Nucleus accumbens (tissue), 56 donors: ENCODE measurements at regions not wholly inside any gene's neighbourhood (a gene's known extent, or its start where the extent isn't known, plus 50 kb on each side); places are given as distances from the start of the nearest gene placed in this dataset.
A peak's percentile ranks its signal among the peaks of the same experiment; 100 is the strongest.

Experiments used
- DNase-seq, 56 donors: peaks; one replicate each; lab custom pipeline; 2025; lab: John Stamatoyannopoulos, UW

DNA sequence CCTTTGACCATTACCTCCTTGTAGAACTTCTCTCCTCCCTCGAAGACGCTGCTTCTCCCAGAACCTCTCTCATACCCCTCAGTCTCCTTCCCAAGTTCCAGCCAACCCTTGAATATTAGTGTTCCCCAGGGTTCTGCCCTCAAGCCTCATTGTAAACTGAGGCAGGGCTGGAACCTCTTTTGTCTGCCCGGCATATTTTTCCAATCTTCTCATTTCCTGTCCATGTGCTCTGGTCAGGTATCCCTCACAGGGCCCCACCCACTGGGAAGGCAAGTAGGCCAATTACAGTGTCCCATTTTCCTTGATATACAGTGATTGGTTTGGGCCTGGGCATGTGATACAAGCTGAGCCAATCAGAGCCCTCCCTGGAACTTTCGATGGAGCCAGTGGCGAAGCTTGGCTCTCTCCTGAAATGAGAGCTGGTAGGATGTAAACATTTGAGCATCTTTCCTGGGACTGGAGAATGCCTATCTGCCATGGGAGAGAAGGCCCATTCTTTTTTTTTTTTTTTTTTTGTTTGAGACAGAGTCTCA, 57.1 kb upstream of the ID3 start:
- peak in 1 of 56 donors; percentile 3 for DNase-seq

- no peak for DNase-seq
Measured at GRCh38 chr1:23615852-23616251, 56.6 kb upstream of the ID3 start.

GRCh38 chr1:23615423-23615822, 56.1 kb upstream of the ID3 start:
- DNase-seq, result no peak

DNA sequence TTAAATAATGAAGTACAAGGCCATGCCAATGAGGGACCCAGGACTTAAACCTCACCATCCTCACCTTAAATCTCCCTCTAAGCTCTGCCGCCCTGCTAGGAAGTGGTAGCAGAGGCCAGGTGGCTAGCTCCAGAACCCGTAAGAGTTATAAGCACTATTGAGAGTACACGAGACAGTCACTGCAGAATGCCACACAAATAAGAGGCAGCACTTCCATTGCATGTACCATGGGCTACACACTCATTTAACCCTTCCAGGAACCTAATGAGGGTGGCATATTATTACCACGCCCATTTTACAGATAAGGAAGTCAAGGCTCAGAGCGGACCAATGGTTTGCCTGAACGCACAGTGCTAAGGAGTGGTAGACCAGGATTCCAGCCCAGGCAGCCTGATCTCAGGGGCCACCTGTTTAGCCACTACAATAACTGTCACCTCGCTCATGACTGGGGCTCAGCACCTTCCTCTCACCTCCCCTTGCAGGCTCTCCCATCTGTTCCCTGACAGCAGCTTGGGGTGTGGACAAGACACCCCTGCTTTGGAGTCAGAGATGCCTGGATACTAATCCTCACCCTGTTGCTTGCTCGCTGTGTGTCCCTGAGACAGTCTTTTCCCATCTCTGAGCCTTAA, 54.8 kb upstream of the ID3 start:
- no peak for DNase-seq

DNA sequence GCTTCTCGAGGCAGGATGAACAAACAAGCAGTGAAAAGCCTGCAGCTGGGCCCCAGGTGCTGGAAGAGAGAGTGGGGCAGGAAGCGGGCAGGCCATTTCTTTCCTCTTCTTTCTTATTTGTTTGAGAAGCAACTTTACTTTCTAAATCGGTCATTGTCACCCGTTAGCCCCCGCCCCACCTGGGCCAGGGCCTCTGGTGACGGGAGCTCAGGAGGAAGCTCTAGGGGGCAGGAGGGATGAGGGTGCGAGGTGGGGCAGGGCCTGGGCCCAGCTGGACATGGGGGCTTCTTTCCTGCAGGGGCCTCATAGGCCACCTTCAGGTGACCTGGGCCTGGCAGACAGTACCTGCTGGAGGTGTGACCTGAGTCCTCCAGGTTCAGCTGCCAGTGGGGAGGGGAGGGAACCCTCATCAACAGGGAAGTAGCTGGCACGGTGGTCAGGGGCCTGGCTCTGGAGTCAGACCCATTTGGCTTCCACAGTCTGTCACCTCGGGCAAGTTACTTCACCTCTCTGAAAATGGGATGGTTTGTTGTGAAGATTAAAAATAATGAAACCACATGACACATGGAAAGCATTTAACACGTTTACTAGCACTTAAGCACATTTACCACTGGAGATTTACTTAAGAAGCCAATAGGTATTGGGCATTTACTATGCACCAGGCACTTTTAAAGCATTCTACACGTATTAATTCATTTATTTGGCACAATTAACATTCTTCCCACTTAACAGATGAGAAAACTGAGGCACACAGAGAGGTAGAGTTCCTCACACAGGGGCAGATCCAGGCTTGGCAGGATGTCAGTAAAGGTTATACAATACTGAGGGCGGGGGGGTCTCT, 54.1 kb upstream of the ID3 start:
- DNase-seq, result no peak

- DNase-seq, result no peak
Measured at GRCh38 chr1:23611601-23612327, 52.5 kb upstream of the ID3 start.

GRCh38 chr1:23610677-23611076, 51.4 kb upstream of the ID3 start:
- no peak for DNase-seq

DNA sequence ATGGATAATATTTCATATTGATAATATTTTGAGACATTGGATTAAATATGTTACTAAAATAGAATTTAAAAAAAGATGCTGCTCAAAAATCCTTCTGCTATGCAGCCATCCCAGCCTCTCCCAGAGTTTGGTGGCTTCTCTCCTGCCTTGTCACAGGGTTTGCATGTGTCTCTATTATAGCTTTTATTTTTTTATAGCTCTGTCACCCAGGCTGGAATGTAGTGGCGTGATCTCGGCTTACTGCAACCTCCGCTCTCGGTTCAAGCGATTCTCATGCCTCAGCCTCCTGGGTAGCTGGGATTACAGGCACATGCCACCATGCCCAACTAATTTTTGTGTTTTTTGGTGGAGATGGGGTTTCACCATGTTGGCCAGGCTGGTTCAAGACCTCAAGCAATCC, 50.7 kb upstream of the ID3 start:
- DNase-seq, result no peak
